HG02610 (cell line): ENCODE measurements at regions not wholly inside any gene's neighbourhood (a gene's known extent, or its start where the extent isn't known, plus 50 kb on each side); places are given as distances from the start of the nearest gene placed in this dataset.

ENCODE experiments used
- ATAC-seq: cut with Tn5 transposase; IDR thresholded peaks from one replicate; pipeline ENCODE4 v1.9.1; 2021; ENCODE audit warnings: mild to moderate bottlenecking, moderate library complexity; ENCODE audit not compliant: unreplicated experiment

GRCh38 chr14:50056435-50056834 lies 59.9 kb downstream of the VCPKMT start:
- ATAC-seq = no peak

GRCh38 chr14:50057331-50057730 lies 59.0 kb downstream of the VCPKMT start:
- no peak for ATAC-seq

- ATAC-seq = no peak
These were observed 58.3 kb downstream of the VCPKMT start for GRCh38 chr14:50058113-50058512.
